ENCODE measurements at regions not wholly inside any gene's neighbourhood (a gene's known extent, or its start where the extent isn't known, plus 50 kb on each side); places are given as distances from the start of the nearest gene placed in this dataset.
"Not testable (repeated sequence)": the region's sequence is repeated elsewhere in the genome, so short reads cannot be mapped to it uniquely, and the experiment has no call there.

- Histone ChIP-seq H3K9me3 (no peaks in the 10 kb centered on the region), H3K36me3 (ENCODE audit: insufficient read depth in 1 of 2, low read depth in 1 of 2) (no peaks in the 10 kb centered on the region), H3K27ac (no peak overlapping the region), H3K4me1 (no peaks in the 10 kb centered on the region), H3K4me3 (no peak overlapping the region), H3K27me3 (ENCODE audit: insufficient read depth in 3 of 3, low read length in 2 of 3) (no peaks in the 10 kb centered on the region)
- intact Hi-C loops (cut with DNase I): no loop called here
- TF ChIP-seq CTCF (IDR thresholded peaks at IDR 0.05): no peak
- ATAC-seq: no peak
- DNase-seq: no peak
Observed at GRCh38 chr7:50852901-50853300, 70.2 kb upstream of the GRB10 start.

GRCh38 chr7:50851891-50852290 lies 69.2 kb upstream of the GRB10 start:
- Histone ChIP-seq H3K9me3 (no peaks in the 10 kb centered on the region), H3K36me3 (ENCODE audit: insufficient read depth in 1 of 2, low read depth in 1 of 2) (no peaks in the 10 kb centered on the region), H3K4me3 (no peak overlapping the region), H3K27ac (no peak overlapping the region), H3K4me1 (no peaks in the 10 kb centered on the region), H3K27me3 (ENCODE audit: insufficient read depth in 3 of 3, low read length in 2 of 3) (no peaks in the 10 kb centered on the region)
- no peak for DNase-seq
- 68 to 74% (median 70%) methylated on average over 6 of the region's 6 CpGs for WGBS, 3 donors
- no peak for TF ChIP-seq CTCF (IDR thresholded peaks at IDR 0.05)
- intact Hi-C loops (cut with DNase I): no loop called here
- ATAC-seq: no peak

GRCh38 chr7:50851451-50851850 lies 68.8 kb upstream of the GRB10 start:
- Histone ChIP-seq H3K27me3 (ENCODE audit: insufficient read depth in 3 of 3, low read length in 2 of 3) (no peaks in the 10 kb centered on the region), H3K36me3 (ENCODE audit: insufficient read depth in 1 of 2, low read depth in 1 of 2) (no peaks in the 10 kb centered on the region), H3K9me3 (no peaks in the 10 kb centered on the region), H3K4me3 (no peak overlapping the region), H3K4me1 (no peaks in the 10 kb centered on the region), H3K27ac (no peak overlapping the region)
- ATAC-seq (no peak), DNase-seq (no peak)
- TF ChIP-seq CTCF (IDR thresholded peaks at IDR 0.05): no peak
- intact Hi-C loops (cut with DNase I): no loop called here
- 75 to 79% (median 76%) methylated on average over 7 of the region's 7 CpGs for WGBS, 3 donors

- no peaks in the 10 kb centered on the region for H3K36me3 ChIP-seq (ENCODE audit: insufficient read depth in 1 of 2, low read depth in 1 of 2)
- no peak overlapping the region for H3K4me3 ChIP-seq
- no peaks in the 10 kb centered on the region for H3K27me3 ChIP-seq (ENCODE audit: insufficient read depth in 3 of 3, low read length in 2 of 3)
- intact Hi-C loops (cut with DNase I): no loop called here
- TF ChIP-seq CTCF (IDR thresholded peaks at IDR 0.05): no peak
- no peaks in the 10 kb centered on the region for H3K4me1 ChIP-seq
- no peak overlapping the region for H3K27ac ChIP-seq
- 72 to 100% (median 80%) methylated on average over 1 of the region's 1 CpG for WGBS, 3 donors
- no peak for ATAC-seq
- H3K9me3 ChIP-seq: no peaks in the 10 kb centered on the region
- DNase-seq: no peak
Observed at GRCh38 chr7:50849991-50850390, 67.3 kb upstream of the GRB10 start.

GRCh38 chr7:50848203-50848602 lies 65.5 kb upstream of the GRB10 start:
- ATAC-seq: no peak
- H3K9me3 ChIP-seq: no peaks in the 10 kb centered on the region
- DNase-seq: no peak
- H3K4me3 ChIP-seq: no peak overlapping the region
- no peaks in the 10 kb centered on the region for H3K27me3 ChIP-seq (ENCODE audit: insufficient read depth in 3 of 3, low read length in 2 of 3)
- no peak for TF ChIP-seq CTCF (IDR thresholded peaks at IDR 0.05)
- intact Hi-C loops (cut with DNase I): no loop called here
- 36 to 59% (median 53%) methylated on average over 2 of the region's 2 CpGs for WGBS, 3 donors
- no peak overlapping the region for H3K27ac ChIP-seq
- no peaks in the 10 kb centered on the region for H3K36me3 ChIP-seq (ENCODE audit: insufficient read depth in 1 of 2, low read depth in 1 of 2)
- no peaks in the 10 kb centered on the region for H3K4me1 ChIP-seq

- intact Hi-C loops (cut with DNase I); H3K27me3 ChIP-seq (ENCODE audit: insufficient read depth in 3 of 3, low read length in 2 of 3); ATAC-seq; H3K9me3 ChIP-seq; H3K4me1 ChIP-seq; DNase-seq; H3K36me3 ChIP-seq (ENCODE audit: insufficient read depth in 1 of 2, low read depth in 1 of 2); H3K4me3 ChIP-seq; H3K27ac ChIP-seq: not testable (repeated sequence)
- 94 to 97% (median 96%) methylated on average over 6 to 7 of the region's 7 CpGs for WGBS, 3 donors
Observed at GRCh38 chr7:50844861-50845260, 62.2 kb upstream of the GRB10 start.
